H1 (cell line): ENCODE measurements at regions not wholly inside any gene's neighbourhood (a gene's known extent, or its start where the extent isn't known, plus 50 kb on each side); places are given as distances from the start of the nearest gene placed in this dataset.

Source experiments
- CTCF ChIA-PET: fragments of 300-600 bp; sonication (Branson Sonifier 250); formaldehyde crosslinking; loops from one replicate; lab custom pipeline; 2021; ENCODE audit not compliant: partially characterized antibody; lab: Charles Lee
- POLR2A ChIA-PET: fragments of 300-600 bp; sonication (Branson Sonifier 250); formaldehyde crosslinking; loops from one replicate; lab custom pipeline; 2021; ENCODE audit warnings: inconsistent platforms; ENCODE audit not compliant: partially characterized antibody; lab: Charles Lee
- DNase-seq, 2 experiments: peaks; one replicate each; pipeline versions ENCODE4 v3.0.0 to v3.0.0-alpha.2; 2010 to 2022; ENCODE audit warnings: low spot score in 2 of 2, low read depth in 1 of 2, mixed read lengths in 1 of 2
- FAIRE-seq: peaks from 2 replicates; lab custom pipeline; 2011; peaks lifted over from hg19 to GRCh38; lab: Jason Lieb, UNC
- H2AFZ ChIP-seq: 2 replicates; pipeline ENCODE4 v1.8.1; 2012; ENCODE audit warnings: low read length, inconsistent platforms
- H2AK5ac ChIP-seq: 2 replicates; pipeline ENCODE4 v1.6.1; 2013; ENCODE audit warnings: low read depth, low read length
- H2BK120ac ChIP-seq: replicated peaks from 2 replicates; pipeline ENCODE3; 2013; ENCODE audit warnings: low read depth, low read length, inconsistent platforms
- H2BK12ac ChIP-seq: 2 replicates; pipeline ENCODE4 v1.6.1; 2013; ENCODE audit warnings: low read depth, low read length
- H2BK15ac ChIP-seq: 2 replicates; pipeline ENCODE4 v1.6.1; 2013; ENCODE audit warnings: low read length
- H2BK20ac ChIP-seq: 2 replicates; pipeline ENCODE4 v1.6.1; 2013; ENCODE audit warnings: low read length
- H2BK5ac ChIP-seq: 2 replicates; pipeline ENCODE4 v1.6.1; 2013; ENCODE audit warnings: low read depth, low read length
- H3K14ac ChIP-seq: 2 replicates; pipeline ENCODE4 v1.6.1; 2013; ENCODE audit warnings: inconsistent platforms; ENCODE audit not compliant: insufficient read length
- H3K18ac ChIP-seq: 2 replicates; pipeline ENCODE4 v1.6.1; 2013; ENCODE audit warnings: low read length; ENCODE audit errors: extremely low read depth
- H3K23ac ChIP-seq: 2 replicates; pipeline ENCODE4 v1.6.1; 2013; ENCODE audit warnings: inconsistent platforms; ENCODE audit not compliant: insufficient read length
- H3K23me2 ChIP-seq: 2 replicates; pipeline ENCODE4 v1.6.1; 2013; ENCODE audit warnings: low read depth, low read length
- H3K27ac ChIP-seq: 2 replicates; pipeline ENCODE4 v1.6.1; 2011; ENCODE audit warnings: low read depth, low read length, inconsistent platforms
- H3K27me3 ChIP-seq, 4 experiments: replicated peaks in 1 of 4; 1 replicate in 1 of 4; 2 replicates in 3 of 4; pipeline versions ENCODE4 v1.6.1 to v1.8.1; 2011 to 2013; ENCODE audit warnings: low read length in 3 of 4, mild to moderate bottlenecking in 3 of 4, inconsistent platforms in 2 of 4, mixed read lengths in 2 of 4, moderate library complexity in 1 of 4; ENCODE audit not compliant: control insufficient read depth in 3 of 4, insufficient read depth in 3 of 4; ENCODE audit errors: extremely low read depth in 1 of 4
- H3K36me3 ChIP-seq, 4 experiments: 2 replicates each; pipeline versions ENCODE4 v1.6.1 to v1.8.1; 2011 to 2013; ENCODE audit warnings: mild to moderate bottlenecking in 4 of 4, low read length in 3 of 4, moderate library complexity in 2 of 4, control low read depth in 1 of 4, inconsistent platforms in 1 of 4; ENCODE audit not compliant: insufficient read depth in 4 of 4, control insufficient read depth in 2 of 4
- H3K4ac ChIP-seq: replicated peaks from 2 replicates; pipeline ENCODE3; 2013; ENCODE audit warnings: low read length, low read depth, mixed read lengths, inconsistent platforms; ENCODE audit not compliant: insufficient read length
- H3K4me1 ChIP-seq, 4 experiments: replicated peaks in 1 of 4; 1 replicate in 1 of 4; 2 replicates in 3 of 4; pipeline versions ENCODE4 v1.6.1 to v1.8.1; 2011 to 2013; ENCODE audit warnings: low read length in 3 of 4, inconsistent platforms in 2 of 4, mixed read lengths in 1 of 4; ENCODE audit not compliant: insufficient read depth in 4 of 4, control insufficient read depth in 3 of 4
- H3K4me2 ChIP-seq, 2 experiments: 2 replicates each; pipeline versions ENCODE4 v1.6.1 to v1.8.1; 2011 to 2013; ENCODE audit warnings: low read depth in 2 of 2, low read length in 2 of 2, control low read depth in 1 of 2, inconsistent platforms in 1 of 2, mild to moderate bottlenecking in 1 of 2; ENCODE audit not compliant: insufficient read depth in 1 of 2
- H3K4me3 ChIP-seq, 4 experiments: fragments of 200-600, 300-600 bp in 1 of 4; sonication (generic), shearing (Covaris generic), sonication (Bioruptor Twin) in 1 of 4; 2 replicates each; pipeline versions ENCODE4 v1.5.1 to v1.8.1; 2011 to 2016; ENCODE audit warnings: low read length in 4 of 4, low read depth in 3 of 4, control low read depth in 2 of 4, inconsistent platforms in 2 of 4, mild to moderate bottlenecking in 2 of 4, mixed read lengths in 1 of 4, moderate library complexity in 1 of 4; ENCODE audit not compliant: insufficient read depth in 2 of 4; ENCODE audit errors: extremely low read depth in 1 of 4
- H3K56ac ChIP-seq: replicated peaks from 2 replicates; pipeline ENCODE3; 2013; ENCODE audit warnings: low read depth, mild to moderate bottlenecking, mixed read lengths, low read length, inconsistent platforms; ENCODE audit not compliant: insufficient read length
- H3K79me1 ChIP-seq: 2 replicates; pipeline ENCODE4 v1.6.1; 2013; ENCODE audit warnings: low read depth, low read length, control low read depth
- H3K79me2 ChIP-seq, 2 experiments: 2 replicates each; pipeline versions ENCODE4 v1.6.1 to v1.8.1; 2012 to 2013; ENCODE audit warnings: low read length in 2 of 2, mild to moderate bottlenecking in 2 of 2, inconsistent platforms in 1 of 2; ENCODE audit not compliant: insufficient read depth in 2 of 2, control insufficient read depth in 1 of 2
- H3K9ac ChIP-seq, 4 experiments: replicated peaks in 1 of 4; 1 replicate in 1 of 4; 2 replicates in 3 of 4; pipeline versions ENCODE4 v1.6.1 to v1.8.1; 2011 to 2013; ENCODE audit warnings: low read depth in 3 of 4, low read length in 3 of 4, control low read depth in 2 of 4, mild to moderate bottlenecking in 2 of 4, moderate library complexity in 2 of 4, inconsistent platforms in 1 of 4; ENCODE audit errors: extremely low read depth in 1 of 4
- H3K9me3 ChIP-seq, 2 experiments: 2 replicates each; pipeline versions ENCODE4 v1.6.1 to v1.8.1; 2012 to 2013; ENCODE audit warnings: mild to moderate bottlenecking in 2 of 2, moderate library complexity in 2 of 2, control low read depth in 1 of 2, inconsistent platforms in 1 of 2, low read depth in 1 of 2, low read length in 1 of 2, mixed read lengths in 1 of 2; ENCODE audit not compliant: insufficient read depth in 2 of 2
- H4K20me1 ChIP-seq, 2 experiments: replicated peaks in 1 of 2; 2 replicates each; pipeline versions ENCODE3 to v1.8.1; 2011 to 2013; ENCODE audit warnings: inconsistent platforms in 2 of 2, low read length in 2 of 2, mild to moderate bottlenecking in 1 of 2; ENCODE audit not compliant: insufficient read depth in 2 of 2, control insufficient read depth in 1 of 2
- H4K5ac ChIP-seq: 2 replicates; pipeline ENCODE4 v1.6.1; 2013; ENCODE audit warnings: low read length, low read depth, mixed read lengths, inconsistent platforms; ENCODE audit not compliant: insufficient read length
- H4K8ac ChIP-seq: 2 replicates; pipeline ENCODE4 v1.8.0; 2013; ENCODE audit warnings: mild to moderate bottlenecking, moderate library complexity, low read length, inconsistent platforms; ENCODE audit not compliant: insufficient read depth; ENCODE audit errors: extremely low read depth
- H4K91ac ChIP-seq: replicated peaks from 2 replicates; pipeline ENCODE3; 2013; ENCODE audit warnings: low read length, mixed read lengths, inconsistent platforms; ENCODE audit not compliant: insufficient read length
- ATF2 ChIP-seq: IDR thresholded peaks from 2 replicates; pipeline ENCODE4 v1.6.1; 2012; ENCODE audit warnings: low read length, inconsistent platforms
- ATF3 ChIP-seq: IDR thresholded peaks from 2 replicates; pipeline ENCODE4 v1.6.1; 2011; ENCODE audit warnings: low read depth, mild to moderate bottlenecking, low read length; ENCODE audit not compliant: insufficient read depth
- CTBP2 ChIP-seq: IDR thresholded peaks from 2 replicates; pipeline ENCODE4 v1.7.0; 2011; ENCODE audit warnings: borderline replicate concordance, mild to moderate bottlenecking, moderate library complexity, mixed read lengths, low read length; ENCODE audit not compliant: insufficient read depth, insufficient read length
- E2F6 ChIP-seq: IDR thresholded peaks from 2 replicates; pipeline ENCODE4 v1.6.1; 2012; ENCODE audit warnings: inconsistent platforms
- HDAC2 ChIP-seq, 2 experiments: fragments of 300-600 bp in 1 of 2; sonication (generic) in 1 of 2; IDR thresholded peaks; 2 replicates each; pipeline ENCODE4 v1.6.1; 2011 to 2012; ENCODE audit warnings: low read depth in 2 of 2, low read length in 2 of 2, mild to moderate bottlenecking in 2 of 2, moderate library complexity in 2 of 2, borderline replicate concordance in 1 of 2, inconsistent platforms in 1 of 2
- KDM4A ChIP-seq: IDR thresholded peaks from one replicate; pipeline ENCODE4 v1.7.1; 2012; ENCODE audit warnings: low read depth, mild to moderate bottlenecking, moderate library complexity, low read length, inconsistent platforms; ENCODE audit not compliant: severe bottlenecking
- RFX5 ChIP-seq: IDR thresholded peaks from 2 replicates; pipeline ENCODE4 v1.6.1; 2011; ENCODE audit warnings: low read depth, low read length, improper control_type of control experiment, borderline replicate concordance
- RNF2 ChIP-seq: fragments of 200-900, 300-1000 bp; sonication (generic); IDR thresholded peaks from 2 replicates; pipeline ENCODE4 v1.7.1; 2016; ENCODE audit warnings: borderline replicate concordance, low read depth, mild to moderate bottlenecking, antibody characterized with exemption, low read length; ENCODE audit not compliant: poor library complexity, severe bottlenecking; ENCODE audit errors: missing control alignments
- SIRT6 ChIP-seq: IDR thresholded peaks from one replicate; pipeline ENCODE4 v1.7.1; 2012; ENCODE audit warnings: low read length, inconsistent platforms
- ZNF274 ChIP-seq: IDR thresholded peaks from 2 replicates; pipeline ENCODE4 v1.7.0; 2012; ENCODE audit warnings: low read length, borderline replicate concordance; ENCODE audit errors: extremely low read depth
- WGBS, 2 experiments: shearing (Covaris generic) in 1 of 2; methylation state at CpG; one replicate each; pipeline versions ENCODE4 v1.1.6 to v1.1.7; 2013 to 2015; ENCODE audit warnings: low lambda C conversion rate in 2 of 2, mixed read lengths in 2 of 2, inconsistent platforms in 1 of 2, low coverage in 1 of 2, missing lambda C conversion rate in 1 of 2; ENCODE audit not compliant: insufficient replicate concordance in 2 of 2, insufficient coverage in 1 of 2, insufficient read length in 1 of 2; ENCODE audit errors: extremely low coverage in 1 of 2, missing lambda C conversion rate in 1 of 2; 5-methylcytosine and 5-hydroxymethylcytosine counted together

GRCh38 chr6:140490081-140490480 lies 1115.6 kb upstream of the CITED2 start:
- POLR2A ChIA-PET = no interaction called here
- no peaks in the 10 kb centered on the region for H3K79me1 ChIP-seq
- no peaks in the 10 kb centered on the region for H3K36me3 ChIP-seq
- no peak overlapping the region for H2BK5ac ChIP-seq
- H3K18ac ChIP-seq = no peak overlapping the region
- no peaks in the 10 kb centered on the region for H3K27me3 ChIP-seq
- no peak overlapping the region for H4K91ac ChIP-seq
- H3K14ac ChIP-seq = no peak overlapping the region
- DNase-seq (no peak), FAIRE-seq (no peak)
- no peak overlapping the region for H2BK15ac ChIP-seq
- no peak overlapping the region for H4K5ac ChIP-seq
- H2BK20ac ChIP-seq = no peak overlapping the region
- no peaks in the 10 kb centered on the region for H3K9me3 ChIP-seq
- H2AFZ ChIP-seq = no peak overlapping the region
- 89% methylated on average over 2 of the region's 2 CpGs; no CpG with 5 or more reads in 1 of the 2 experiments for WGBS, 2 experiments
- no peaks in the 10 kb centered on the region for H3K23me2 ChIP-seq
- H3K4ac ChIP-seq = no peak overlapping the region
- H4K8ac ChIP-seq = no peak overlapping the region
- no peak overlapping the region for H2BK120ac ChIP-seq
- no peaks in the 10 kb centered on the region for H4K20me1 ChIP-seq
- CTCF ChIA-PET = no interaction called here
- no peak overlapping the region for H3K9ac ChIP-seq
- H3K4me3 ChIP-seq = no peak overlapping the region
- H3K56ac ChIP-seq = no peak overlapping the region
- no peak overlapping the region for H2BK12ac ChIP-seq
- no peak overlapping the region for H3K4me2 ChIP-seq
- H3K27ac ChIP-seq = no peak overlapping the region
- no peaks in the 10 kb centered on the region for H3K79me2 ChIP-seq
- no peaks in the 10 kb centered on the region for H3K4me1 ChIP-seq
- H3K23ac ChIP-seq = no peak overlapping the region
- no peak overlapping the region for H2AK5ac ChIP-seq
- TF ChIP-seq HDAC2 (IDR thresholded peaks at IDR 0.05; ENCODE audit: borderline replicate concordance in 1 of 2, low read depth in 2 of 2, low read length in 2 of 2) (no peak), SIRT6 (no peak), CTBP2 (no peak), RNF2 (no peak), ATF2 (no peak), KDM4A (no peak), ZNF274 (no peak), ATF3 (no peak), RFX5 (no peak), E2F6 (no peak)
